ENCODE measurements at regions not wholly inside any gene's neighbourhood (a gene's known extent, or its start where the extent isn't known, plus 50 kb on each side); places are given as distances from the start of the nearest gene placed in this dataset.

DNA sequence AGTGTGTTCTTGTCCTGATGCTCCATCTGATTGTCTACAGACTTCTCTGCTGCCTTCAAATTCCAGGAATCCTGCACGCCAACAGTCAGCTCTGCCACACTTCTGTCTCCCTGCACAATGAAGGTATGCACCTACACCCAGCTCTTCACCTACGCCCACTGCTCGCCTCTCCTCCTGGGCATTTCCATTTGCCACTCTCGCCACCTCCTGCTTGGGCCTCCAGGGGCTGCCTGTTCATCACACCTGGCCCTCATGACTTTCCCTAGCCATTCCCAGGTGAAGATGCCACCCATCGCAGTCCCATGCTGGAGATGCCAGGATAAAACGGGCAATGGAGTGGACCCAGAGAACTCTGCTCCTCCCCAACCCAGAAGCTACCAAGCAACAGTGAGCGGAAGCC is 96.5 kb upstream of the ATP1A1 start:
- ATAC-seq (no peak), DNase-seq (ENCODE audit: low spot score) (no peak), FAIRE-seq (no peak)
- H4K20me1 ChIP-seq (ENCODE audit: insufficient read depth, low read length): no peaks in the 10 kb centered on the region
- no TSS peak for BruUV-seq (replicated peaks)
- in situ Hi-C loops (cut with HindIII; ENCODE audit: extremely low pct_ligation_motif_present, low pct_unique_long_range_greater_than_20kb) (no loop called here), intact Hi-C loops (cut with micrococcal nuclease; ENCODE audit: unreplicated experiment) (no loop called here)
- whole genome bisulfite sequencing (ENCODE audit: low lambda C conversion rate): 65% methylated on average over 7 of the region's 7 CpGs
- H3K4me3 ChIP-seq (replicated peaks in 1 of 3; ENCODE audit: insufficient read depth in 1 of 3, low read depth in 2 of 3, low read length in 3 of 3): no peak overlapping the region
- H3K4me2 ChIP-seq (ENCODE audit: low read depth, low read length): no peak overlapping the region
- no peak overlapping the region for H2AFZ ChIP-seq (ENCODE audit: low read length)
- no peaks in the 10 kb centered on the region for H3K79me2 ChIP-seq (ENCODE audit: insufficient read depth, low read length)
- no peaks in the 10 kb centered on the region for H3K9me3 ChIP-seq (ENCODE audit: low read length)
- ChIA-PET POLR2A (no interaction called here), CTCF (ENCODE audit: low intra/inter-chr PET ratio, low total read pairs) (no interaction called here)
- H3K27me3 ChIP-seq (ENCODE audit: control insufficient read depth in 1 of 2, insufficient read depth in 2 of 2, low read length in 2 of 2): peaks cover 1 to 21% of the 10 kb centered on the region in 2 experiments; a peak in 3 of 5 replicates
- no peak overlapping the region for H3K27ac ChIP-seq (ENCODE audit: extremely low read length, insufficient read depth, low read length)
- H3K36me3 ChIP-seq (replicated peaks in 1 of 2; ENCODE audit: control insufficient read depth in 1 of 2, insufficient read depth in 2 of 2, low read length in 2 of 2): no peaks in the 10 kb centered on the region
- TF ChIP-seq JUNB (CRISPR knock-in tag; IDR thresholded peaks at IDR 0.05; ENCODE audit: borderline replicate concordance): no peak
- TF ChIP-seq SPEN (CRISPR knock-in tag; IDR thresholded peaks at IDR 0.05; ENCODE audit: low read depth): no peak
- TF ChIP-seq ZNF678 (CRISPR knock-in tag; IDR thresholded peaks at IDR 0.05): no peak
- TF ChIP-seq, protein P1, sequence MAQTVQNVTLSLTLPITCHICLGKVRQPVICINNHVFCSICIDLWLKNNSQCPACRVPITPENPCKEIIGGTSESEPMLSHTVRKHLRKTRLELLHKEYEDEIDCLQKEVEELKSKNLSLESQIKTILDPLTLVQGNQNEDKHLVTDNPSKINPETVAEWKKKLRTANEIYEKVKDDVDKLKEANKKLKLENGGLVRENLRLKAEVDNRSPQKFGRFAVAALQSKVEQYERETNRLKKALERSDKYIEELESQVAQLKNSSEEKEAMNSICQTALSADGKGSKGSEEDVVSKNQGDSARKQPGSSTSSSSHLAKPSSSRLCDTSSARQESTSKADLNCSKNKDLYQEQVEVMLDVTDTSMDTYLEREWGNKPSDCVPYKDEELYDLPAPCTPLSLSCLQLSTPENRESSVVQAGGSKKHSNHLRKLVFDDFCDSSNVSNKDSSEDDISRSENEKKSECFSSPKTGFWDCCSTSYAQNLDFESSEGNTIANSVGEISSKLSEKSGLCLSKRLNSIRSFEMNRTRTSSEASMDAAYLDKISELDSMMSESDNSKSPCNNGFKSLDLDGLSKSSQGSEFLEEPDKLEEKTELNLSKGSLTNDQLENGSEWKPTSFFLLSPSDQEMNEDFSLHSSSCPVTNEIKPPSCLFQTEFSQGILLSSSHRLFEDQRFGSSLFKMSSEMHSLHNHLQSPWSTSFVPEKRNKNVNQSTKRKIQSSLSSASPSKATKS (CRISPR knock-in tag; IDR thresholded peaks at IDR 0.05): no peak
- no peak for TF ChIP-seq ZNF792 (CRISPR knock-in tag; IDR thresholded peaks at IDR 0.05)
- no peak overlapping the region for H3K9ac ChIP-seq (ENCODE audit: insufficient read depth, low read depth, low read length)
- H3K4me1 ChIP-seq (ENCODE audit: insufficient read depth, low read length): peaks cover 19% of the 10 kb centered on the region

DNA sequence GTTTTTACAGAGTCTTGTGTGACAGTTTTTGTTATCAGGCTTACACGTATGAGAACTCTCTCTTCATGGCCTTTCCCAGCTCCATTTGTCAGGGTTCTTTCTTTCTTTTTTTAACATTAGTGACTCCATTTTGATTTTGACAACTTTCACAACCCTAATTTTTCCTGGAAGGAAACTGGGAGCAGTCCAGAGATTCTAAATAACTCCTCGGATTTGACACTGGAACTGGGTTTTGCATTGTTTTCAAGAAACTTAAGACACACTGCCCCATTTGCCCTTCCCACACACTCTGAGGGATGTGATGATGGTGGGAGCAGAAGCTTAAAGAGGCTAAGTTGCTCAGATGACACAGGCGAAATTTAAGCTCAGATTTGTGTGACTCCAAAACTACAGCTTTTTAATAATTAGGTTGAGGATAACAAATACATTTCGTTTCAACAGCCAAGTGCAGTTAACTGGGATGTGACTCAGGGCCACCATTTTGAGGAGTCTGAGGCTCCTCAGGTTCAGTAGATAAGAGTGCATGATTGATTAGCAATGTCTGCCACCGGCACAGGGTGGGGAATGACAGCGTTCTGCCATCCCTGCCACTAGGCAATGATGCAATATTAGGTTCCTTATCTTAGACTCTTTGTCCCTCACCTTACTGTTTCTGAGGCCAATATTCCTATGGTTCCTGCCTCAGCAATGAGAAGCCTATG is 95.1 kb upstream of the ATP1A1 start:
- Histone ChIP-seq H3K27ac (ENCODE audit: extremely low read length, insufficient read depth, low read length) (no peak overlapping the region), H4K20me1 (ENCODE audit: insufficient read depth, low read length) (no peaks in the 10 kb centered on the region), H3K27me3 (ENCODE audit: control insufficient read depth in 1 of 2, insufficient read depth in 2 of 2, low read length in 2 of 2) (peaks cover 1 to 21% of the 10 kb centered on the region in 2 experiments; a peak in 3 of 5 replicates), H3K79me2 (ENCODE audit: insufficient read depth, low read length) (no peaks in the 10 kb centered on the region), H2AFZ (ENCODE audit: low read length) (no peak overlapping the region), H3K36me3 (replicated peaks in 1 of 2; ENCODE audit: control insufficient read depth in 1 of 2, insufficient read depth in 2 of 2, low read length in 2 of 2) (no peaks in the 10 kb centered on the region), H3K4me3 (replicated peaks in 1 of 3; ENCODE audit: insufficient read depth in 1 of 3, low read depth in 2 of 3, low read length in 3 of 3) (no peak overlapping the region), H3K4me2 (ENCODE audit: low read depth, low read length) (no peak overlapping the region), H3K9ac (ENCODE audit: insufficient read depth, low read depth, low read length) (no peak overlapping the region), H3K9me3 (ENCODE audit: low read length) (no peaks in the 10 kb centered on the region), H3K4me1 (ENCODE audit: insufficient read depth, low read length) (peaks cover 15% of the 10 kb centered on the region)
- POLR2A ChIA-PET: no interaction called here
- DNase-seq (ENCODE audit: low spot score): no peak
- WGBS (ENCODE audit: low lambda C conversion rate): 23% methylated on average over 6 of the region's 6 CpGs
- TF ChIP-seq ATF7 (IDR thresholded peaks at IDR 0.05) (0 out of 2 replicates have a peak, but pooled peaks have one; percentile 31), ATF7 (CRISPR knock-in tag; IDR thresholded peaks at IDR 0.05) (no peak), CEBPB (IDR thresholded peaks at IDR 0.05; ENCODE audit: borderline replicate concordance, low read depth, low read length) (0 out of 2 replicates have a peak, but pooled peaks have one; percentile 14), ZNF484 (CRISPR knock-in tag; IDR thresholded peaks at IDR 0.05; ENCODE audit: borderline replicate concordance, low read depth) (no peak), ZFP1 (CRISPR knock-in tag; IDR thresholded peaks at IDR 0.05) (no peak)
- no TSS peak for BruUV-seq (replicated peaks)
- no peak for FAIRE-seq
- no peak for ATAC-seq
- CTCF ChIA-PET (ENCODE audit: low intra/inter-chr PET ratio, low total read pairs): no interaction called here
- intact Hi-C loops (cut with micrococcal nuclease; ENCODE audit: unreplicated experiment) (no loop called here), in situ Hi-C loops (cut with HindIII; ENCODE audit: extremely low pct_ligation_motif_present, low pct_unique_long_range_greater_than_20kb) (no loop called here)
